GM12864 (cell line): ENCODE measurements at regions not wholly inside any gene's neighbourhood (a gene's known extent, or its start where the extent isn't known, plus 50 kb on each side); places are given as distances from the start of the nearest gene placed in this dataset.

Experiments used
- DNase-seq: peaks from one replicate; pipeline ENCODE4 v3.0.0-alpha.2; 2011; ENCODE audit warnings: low read depth
- H3K4me3 ChIP-seq: 2 replicates; pipeline ENCODE4 v1.5.1; 2011; ENCODE audit warnings: mild to moderate bottlenecking, low read depth, low read length, control low read depth
- CTCF ChIP-seq: IDR thresholded peaks from 2 replicates; pipeline ENCODE4 v1.5.1; 2011; ENCODE audit warnings: low read depth, mild to moderate bottlenecking, moderate library complexity, low read length, control low read depth, inconsistent platforms; ENCODE audit errors: missing control alignments

GRCh38 chr11:134471087-134471715 is 59.2 kb upstream of the B3GAT1 start:
- no peak for DNase-seq
- no peak for TF ChIP-seq CTCF
- no peak overlapping the region for H3K4me3 ChIP-seq

GRCh38 chr11:134470238-134470637 is 58.2 kb upstream of the B3GAT1 start:
- H3K4me3 ChIP-seq = no peak overlapping the region
- no peak for TF ChIP-seq CTCF
- no peak for DNase-seq

GRCh38 chr11:134469627-134470026 is 57.6 kb upstream of the B3GAT1 start:
- no peak for TF ChIP-seq CTCF
- DNase-seq = no peak
- no peak overlapping the region for H3K4me3 ChIP-seq

GRCh38 chr11:134468796-134469195 is 56.8 kb upstream of the B3GAT1 start:
- no peak for DNase-seq
- TF ChIP-seq CTCF = no peak
- no peak overlapping the region for H3K4me3 ChIP-seq

- no peak overlapping the region for H3K4me3 ChIP-seq
- no peak for DNase-seq
- TF ChIP-seq CTCF = no peak
Measured at GRCh38 chr11:134468081-134468668, 56.1 kb upstream of the B3GAT1 start.

GRCh38 chr11:134466610-134467567 is 54.8 kb upstream of the B3GAT1 start:
- H3K4me3 ChIP-seq = no peak overlapping the region
- DNase-seq = no peak
- TF ChIP-seq CTCF = no peak
